ENCODE measurements at regions not wholly inside any gene's neighbourhood (a gene's known extent, or its start where the extent isn't known, plus 50 kb on each side); places are given as distances from the start of the nearest gene placed in this dataset.
"Not testable (repeated sequence)": the region's sequence is repeated elsewhere in the genome, so short reads cannot be mapped to it uniquely, and the experiment has no call there.

DNA sequence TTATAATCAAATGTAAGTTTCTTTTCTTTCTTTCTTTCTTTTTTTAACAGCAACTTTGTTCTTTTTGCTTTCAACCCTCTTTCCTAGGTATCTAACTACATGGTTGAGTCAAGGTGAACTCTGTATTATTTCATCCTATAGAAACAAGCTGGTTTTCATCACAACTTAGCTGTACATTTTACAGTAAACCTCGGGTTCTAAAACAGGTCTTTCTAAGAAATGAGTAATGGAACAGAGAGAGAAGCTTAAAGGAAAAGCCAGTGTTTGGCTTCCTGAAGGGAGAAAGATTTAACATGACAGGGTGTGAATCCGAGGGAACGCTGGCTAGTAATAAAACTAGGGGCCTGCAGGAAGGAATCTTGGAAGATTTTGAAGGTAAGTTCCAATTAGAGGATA is 143.4 kb upstream of the ITGB1 start:
- DNase-seq: no peak

DNA sequence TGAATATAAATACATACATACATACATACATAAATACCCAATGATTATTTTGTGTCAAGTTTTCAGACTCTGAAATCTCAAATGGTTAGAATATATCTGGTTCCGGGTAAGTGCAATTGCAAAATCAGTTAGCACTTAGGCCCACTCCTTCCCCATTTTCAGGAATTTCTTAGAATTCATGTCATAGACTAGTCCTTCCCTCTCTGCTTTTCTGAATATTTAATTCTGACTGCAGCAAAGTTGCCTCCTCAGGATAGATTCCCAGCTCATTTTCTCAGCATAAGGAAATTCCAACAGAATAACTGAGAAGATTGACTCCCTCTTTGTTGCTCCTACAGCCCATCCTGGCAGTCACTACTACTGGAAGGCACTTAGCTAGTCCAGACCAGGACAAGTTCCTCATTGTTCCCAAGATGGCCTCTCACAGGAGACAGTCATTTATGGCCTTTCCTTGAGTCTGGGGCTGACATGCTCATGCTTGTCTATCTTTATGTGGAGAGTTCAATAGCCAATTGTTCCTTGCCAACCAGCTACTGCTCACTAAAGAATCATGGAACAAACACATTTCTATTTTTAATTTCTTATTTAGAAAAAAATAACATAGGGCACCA is 142.9 kb upstream of the ITGB1 start:
- DNase-seq: peak; percentile 49 to 68

DNA sequence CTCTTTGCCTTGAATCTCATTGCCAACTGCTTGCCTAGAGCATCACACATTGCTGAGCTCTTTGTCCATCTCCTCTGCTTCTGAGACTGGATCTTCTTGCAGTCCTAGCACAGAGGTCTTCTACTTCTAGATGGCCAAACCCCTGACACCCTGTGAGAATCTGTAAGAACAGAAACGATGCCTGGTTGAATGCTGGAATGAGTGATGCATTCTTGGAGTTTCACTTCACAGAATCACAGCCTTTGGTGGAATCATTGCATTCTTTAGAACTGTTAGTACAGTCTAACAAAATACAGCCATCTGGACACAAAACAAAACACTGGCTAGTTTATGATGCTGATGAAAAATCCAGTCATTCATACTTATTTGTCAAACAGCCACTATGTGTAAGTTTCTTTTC is 141.7 kb upstream of the ITGB1 start:
- no peak for DNase-seq

DNA sequence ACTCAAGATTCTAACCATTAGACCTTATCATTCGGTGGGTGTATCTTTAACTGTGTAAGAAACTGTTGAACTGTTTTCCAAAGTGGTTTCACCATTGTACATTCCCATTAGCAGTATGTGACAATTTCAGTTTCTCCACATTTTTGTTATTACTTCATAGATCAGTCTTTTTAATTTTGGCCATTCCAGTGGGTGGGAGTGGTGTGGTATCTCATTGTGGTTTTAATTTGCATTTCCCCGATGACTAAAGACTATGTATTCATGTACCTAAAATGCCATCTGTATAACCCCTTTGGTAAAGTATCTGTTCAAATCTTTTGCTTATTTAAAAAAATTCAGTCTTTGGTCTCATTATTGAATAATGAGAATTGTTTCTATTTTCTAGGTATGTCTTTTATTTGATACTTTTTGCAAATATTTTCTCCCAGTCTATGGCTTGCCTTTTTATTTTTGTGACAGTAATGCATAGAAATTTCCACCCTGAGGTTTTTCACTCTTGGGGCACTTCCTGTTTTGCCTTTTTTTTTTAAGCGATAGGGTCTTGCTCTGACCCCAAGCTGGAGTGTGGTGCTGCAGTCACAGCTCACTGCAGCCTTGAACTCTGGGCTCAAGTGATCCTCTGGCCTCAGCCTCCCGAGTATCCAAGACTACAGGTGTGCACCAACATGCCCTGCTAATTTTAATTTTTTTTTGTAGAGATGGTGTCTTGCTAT is 141.1 kb upstream of the ITGB1 start:
- peak in 1 of 2 donors; percentile 36 for DNase-seq

DNA sequence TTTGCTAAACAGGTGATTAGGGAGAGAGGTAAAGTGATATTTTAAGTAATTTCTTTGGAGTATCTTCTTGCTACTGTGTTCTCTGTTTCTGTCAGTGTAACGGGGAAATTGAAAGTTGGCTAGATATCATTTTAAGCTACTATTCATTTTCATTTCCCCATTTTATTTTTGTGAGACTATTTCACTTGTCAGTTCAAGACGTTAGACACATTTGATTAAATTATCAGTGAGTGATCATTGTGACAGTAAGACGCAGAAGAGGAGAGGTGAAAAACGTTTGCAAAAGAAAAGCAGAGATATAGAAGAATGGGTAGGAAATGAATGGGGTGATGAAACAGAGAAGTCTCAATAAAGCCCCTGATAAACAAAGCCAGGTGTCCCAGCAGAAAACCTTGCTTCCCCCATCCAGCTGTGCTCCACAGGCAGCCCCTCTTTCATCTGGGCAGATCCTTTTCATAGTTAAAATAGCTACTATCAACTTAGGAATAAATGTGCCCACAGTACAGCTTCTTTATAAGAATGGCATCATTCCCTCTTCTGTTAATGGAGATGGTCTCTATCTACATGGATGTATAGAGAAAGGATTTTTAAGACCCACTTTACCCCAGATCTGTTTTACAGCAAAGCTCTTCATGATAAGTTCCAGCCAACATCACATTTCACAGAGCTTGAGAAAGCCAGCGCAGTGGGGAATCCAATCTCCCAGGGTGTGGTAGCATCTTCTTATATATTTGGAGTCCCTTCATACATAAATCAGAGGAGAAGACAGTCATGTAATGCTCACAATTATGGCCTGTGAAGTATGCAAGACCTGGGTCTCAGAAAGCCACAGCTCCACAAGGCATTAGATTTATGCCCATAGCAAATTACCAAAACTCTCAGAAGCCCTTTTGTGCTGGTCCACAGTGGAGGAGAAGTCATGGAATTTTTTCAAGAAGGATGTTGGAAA is 138.1 kb upstream of the ITGB1 start:
- DNase-seq: peak in 1 of 2 donors; percentile 10

DNA sequence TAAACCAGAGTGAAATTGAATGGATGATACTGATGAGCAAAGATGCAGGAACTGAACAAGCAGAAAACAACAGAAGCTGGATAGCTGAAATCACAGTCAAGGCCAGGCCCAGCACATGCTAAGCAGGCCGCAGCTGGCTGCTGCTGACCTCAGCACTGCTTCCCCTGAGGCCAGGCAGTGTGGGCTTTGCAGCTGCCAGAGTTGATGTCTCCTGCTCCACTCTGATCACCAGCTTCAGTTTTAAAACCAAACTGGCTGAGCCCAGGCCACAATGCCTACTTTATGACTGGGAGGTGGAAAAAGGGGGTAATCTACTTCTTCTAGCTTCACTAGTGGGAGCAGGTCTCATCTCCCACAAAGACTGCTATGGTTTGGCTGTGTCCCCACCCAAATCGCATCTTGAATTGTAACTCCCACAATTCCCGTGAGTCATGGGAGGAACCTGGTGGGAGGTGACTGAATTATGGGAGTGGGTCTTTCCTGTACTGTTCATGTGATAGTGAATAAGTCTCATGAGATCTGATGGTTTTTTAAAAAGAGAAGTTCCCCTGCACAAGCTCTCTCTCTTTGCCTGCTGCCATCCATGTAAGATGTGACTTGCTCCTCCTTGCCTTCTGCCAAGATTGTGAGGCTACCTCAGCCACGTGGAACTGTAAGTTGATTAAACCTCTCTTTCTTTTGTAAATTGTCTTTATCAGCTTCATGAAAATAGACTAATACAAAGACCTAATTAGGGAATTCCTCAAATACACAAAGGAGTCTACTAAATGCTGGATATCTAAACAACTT is 136.4 kb upstream of the ITGB1 start:
- DNase-seq: no peak

DNA sequence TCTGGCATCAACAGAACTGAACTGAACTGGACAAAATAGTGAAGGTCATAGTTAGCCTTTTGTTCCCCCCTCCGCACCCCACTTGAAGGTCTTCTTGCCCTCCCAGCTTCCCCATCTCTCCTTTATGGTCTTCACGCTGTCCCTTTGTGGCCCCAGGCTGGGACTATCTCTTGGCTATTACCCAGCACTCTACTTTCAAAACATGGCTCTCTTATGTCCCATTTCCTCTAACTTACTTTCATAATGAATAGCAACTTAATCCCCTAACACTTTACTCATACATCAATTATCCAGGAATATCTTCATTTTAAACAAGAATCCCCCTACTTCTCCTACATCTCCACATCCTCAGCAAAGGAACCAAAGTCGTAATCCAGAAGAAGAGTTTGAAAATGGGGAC is 135.3 kb upstream of the ITGB1 start:
- no peak for DNase-seq

DNA sequence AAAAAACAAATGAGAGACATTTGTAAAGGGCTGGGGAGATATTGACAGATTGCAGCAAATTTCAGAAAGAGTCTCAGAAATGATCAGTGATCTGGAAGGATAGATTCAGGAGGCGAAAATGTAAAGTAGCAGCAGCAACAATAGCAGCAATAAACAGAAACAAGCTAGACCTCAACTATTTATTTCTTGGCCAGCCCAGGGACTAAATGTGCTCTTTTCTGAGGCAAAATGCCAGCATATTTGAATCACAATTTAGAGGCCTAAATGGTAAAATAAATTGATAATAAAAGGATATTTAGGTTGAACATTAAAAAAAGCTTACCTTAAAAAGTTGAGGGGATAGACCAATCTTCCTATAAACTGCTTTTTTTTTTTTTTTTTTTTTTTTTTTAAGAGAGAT is 134.6 kb upstream of the ITGB1 start:
- no peak for DNase-seq

DNA sequence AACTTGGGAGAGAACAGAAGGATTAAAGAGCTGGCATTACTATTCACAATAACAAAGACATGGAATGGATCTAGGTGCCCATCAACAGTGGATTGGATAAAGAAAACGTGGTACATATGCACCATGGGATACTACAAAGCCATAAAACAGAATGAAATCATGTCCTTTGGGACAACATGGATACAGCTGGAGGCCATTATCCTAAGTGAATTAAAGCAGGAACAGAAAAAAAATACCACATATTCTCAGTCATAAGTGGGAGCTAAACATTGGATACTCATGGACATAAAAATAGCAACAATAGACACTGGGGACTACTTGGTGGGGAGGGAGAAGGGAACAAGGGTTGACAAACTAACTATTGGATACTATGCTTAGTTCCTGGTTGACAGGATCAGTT is 133.2 kb upstream of the ITGB1 start:
- DNase-seq: no peak

DNA sequence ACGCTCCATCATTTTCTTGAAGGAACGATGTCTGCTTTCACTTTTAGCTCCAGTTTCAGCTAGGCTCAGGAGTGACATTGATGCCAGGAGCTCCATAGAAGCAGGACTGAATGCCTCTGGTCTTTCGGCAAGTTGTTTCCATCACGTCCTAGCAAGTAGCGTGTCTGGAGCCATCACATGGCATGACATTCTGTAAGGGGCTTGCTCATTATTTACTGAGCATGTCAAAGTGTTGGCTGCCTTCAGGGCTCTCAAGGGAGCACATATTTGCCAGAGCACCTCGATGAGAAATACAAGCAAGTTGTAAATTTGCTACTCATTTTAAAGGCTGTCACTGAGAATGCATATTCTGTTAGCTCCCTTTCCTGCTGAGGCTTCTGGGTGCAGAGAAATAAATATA is 131.0 kb upstream of the ITGB1 start:
- DNase-seq: no peak

DNA sequence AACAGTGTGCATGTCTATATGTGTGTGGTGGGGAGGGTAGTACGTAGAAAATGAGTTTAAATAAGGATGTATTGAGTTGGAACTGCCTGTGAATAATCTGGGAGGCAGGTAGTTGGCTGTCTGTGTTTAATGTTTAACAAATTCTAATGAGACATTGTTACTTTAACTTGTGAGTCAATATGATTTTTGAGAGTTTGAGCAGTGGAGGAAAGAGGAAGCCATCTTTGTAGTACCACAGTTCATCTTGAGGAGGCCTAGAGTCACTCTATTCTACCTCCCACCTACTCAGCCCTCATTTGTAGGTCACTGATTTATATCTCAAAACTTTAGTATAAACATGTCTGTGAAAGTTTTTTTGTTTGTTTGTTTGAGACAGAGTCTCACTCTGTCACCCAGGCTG is 129.9 kb upstream of the ITGB1 start:
- no peak for DNase-seq

DNA sequence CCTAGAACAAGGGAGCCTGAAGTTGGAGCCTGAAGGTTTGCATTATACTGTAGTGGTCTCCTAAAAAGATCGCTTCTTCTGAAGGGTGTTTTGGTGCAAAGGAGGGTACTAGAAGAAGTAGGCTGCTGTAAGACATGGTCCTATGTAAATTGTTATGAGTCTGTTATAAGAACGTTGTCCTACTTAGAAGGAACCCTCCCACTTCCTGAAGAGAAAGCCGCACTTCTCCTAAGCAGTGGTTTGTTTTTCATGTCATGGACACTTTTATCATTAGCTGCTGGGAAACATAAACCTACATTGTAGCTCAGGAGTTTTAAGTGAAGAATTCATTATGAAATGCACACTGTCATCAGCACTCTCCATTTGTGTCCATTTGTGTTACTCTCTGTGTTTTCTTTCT is 129.1 kb upstream of the ITGB1 start:
- no peak for DNase-seq

DNA sequence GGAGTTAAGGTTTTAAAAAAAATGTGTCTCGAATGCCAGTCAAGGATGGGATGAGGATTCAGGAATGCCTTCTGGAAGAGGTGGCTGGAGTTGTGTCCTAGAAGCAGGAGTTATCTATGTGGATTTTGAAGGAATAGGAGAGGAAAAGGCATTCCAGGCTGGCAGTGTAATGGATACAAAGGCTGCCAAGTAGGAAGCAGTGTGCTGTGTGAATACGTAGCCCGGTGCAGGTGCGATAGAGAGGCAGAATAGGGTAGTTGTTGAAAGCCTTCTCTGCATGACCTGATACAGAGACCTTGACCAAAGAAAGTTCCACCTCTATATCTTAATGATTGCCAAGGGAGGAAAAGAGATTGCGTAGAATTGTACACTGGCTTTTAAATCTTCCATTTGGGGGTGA is 128.1 kb upstream of the ITGB1 start:
- no peak for DNase-seq

DNA sequence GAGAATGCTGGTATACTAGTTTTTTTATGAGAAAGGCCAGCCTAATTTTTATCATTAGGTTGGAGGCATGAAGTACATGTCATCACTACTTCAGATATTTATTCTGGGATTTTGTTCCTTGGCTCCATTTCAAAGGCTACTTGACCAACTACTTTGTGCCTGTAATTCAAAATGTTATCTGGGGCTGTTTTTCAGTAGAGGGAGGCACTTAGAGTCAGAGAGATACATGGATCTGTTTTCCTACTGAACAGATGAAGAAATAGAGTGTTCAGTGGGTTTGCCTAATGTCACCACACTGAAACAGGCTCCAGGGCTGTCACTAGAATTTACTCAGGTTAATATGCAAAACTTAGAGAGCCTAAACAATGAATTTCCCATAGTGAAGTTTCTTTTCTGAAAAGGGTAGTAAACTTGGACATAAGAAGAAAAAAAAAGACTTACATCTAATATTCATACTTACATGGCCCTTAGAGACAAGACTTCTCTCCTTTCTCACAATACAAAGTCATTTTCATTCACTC is 127.3 kb upstream of the ITGB1 start:
- DNase-seq: no peak

DNA sequence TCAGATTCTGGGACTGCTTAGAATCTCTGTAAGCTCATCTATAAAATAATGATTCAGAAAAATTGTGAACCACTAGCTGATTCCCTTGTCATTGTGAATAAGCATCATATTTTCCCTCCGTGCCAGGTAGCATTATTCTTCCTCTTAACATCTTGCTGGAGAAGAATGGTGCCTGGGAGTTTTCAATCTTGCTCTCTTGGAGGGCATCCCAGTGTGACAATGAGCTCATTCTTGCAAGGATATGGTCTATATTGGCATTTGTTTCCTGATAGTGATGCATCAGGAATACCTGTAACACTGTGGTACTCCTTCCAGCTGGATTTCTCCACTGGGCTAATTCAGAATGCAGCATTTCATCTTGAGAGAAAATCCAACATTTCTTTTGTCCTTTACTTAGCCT is 126.4 kb upstream of the ITGB1 start:
- DNase-seq: no peak

DNA sequence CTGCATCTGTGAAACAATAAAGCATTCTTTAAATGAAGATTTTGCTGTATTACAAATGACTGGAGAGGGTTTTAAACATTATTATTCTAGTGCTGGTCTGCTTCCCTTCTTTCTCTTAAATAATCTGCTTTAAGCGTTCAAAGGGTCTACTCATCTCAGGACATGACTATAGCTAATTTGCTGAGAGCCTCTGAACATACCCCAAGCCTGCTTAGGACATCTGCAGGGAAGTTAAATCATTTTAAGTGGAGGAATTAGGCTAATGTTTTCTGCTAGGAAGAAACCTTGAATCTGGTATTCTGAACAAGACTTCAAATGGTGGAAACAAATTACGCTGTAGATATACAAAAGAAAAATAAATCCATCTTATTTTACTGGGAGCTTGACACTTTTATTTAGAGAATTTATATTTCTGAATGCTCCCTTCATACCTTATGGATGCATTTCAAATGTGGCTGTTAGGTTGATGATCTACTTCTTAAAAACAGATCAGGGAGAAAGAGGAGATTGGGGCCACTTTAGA is 124.4 kb upstream of the ITGB1 start:
- DNase-seq: no peak

DNA sequence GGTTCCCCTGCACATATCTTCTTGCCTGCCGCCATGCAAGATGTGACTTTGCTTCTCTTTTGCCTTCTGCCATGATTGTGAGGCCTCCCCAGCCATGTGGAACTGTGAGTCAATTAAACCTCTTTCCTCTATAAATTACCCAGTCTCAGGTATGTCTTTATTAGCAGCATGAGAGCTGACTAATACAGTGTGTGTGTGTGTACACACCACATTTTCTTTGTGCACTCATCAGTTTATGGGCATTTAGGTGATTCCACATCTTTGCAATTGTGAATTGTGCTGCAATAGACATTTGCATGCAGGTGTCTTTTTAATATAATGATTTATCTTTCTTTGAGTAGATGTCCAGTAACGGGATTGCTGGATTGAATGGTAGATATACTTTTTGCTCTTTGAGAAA is 122.4 kb upstream of the ITGB1 start:
- not testable (repeated sequence) for DNase-seq

DNA sequence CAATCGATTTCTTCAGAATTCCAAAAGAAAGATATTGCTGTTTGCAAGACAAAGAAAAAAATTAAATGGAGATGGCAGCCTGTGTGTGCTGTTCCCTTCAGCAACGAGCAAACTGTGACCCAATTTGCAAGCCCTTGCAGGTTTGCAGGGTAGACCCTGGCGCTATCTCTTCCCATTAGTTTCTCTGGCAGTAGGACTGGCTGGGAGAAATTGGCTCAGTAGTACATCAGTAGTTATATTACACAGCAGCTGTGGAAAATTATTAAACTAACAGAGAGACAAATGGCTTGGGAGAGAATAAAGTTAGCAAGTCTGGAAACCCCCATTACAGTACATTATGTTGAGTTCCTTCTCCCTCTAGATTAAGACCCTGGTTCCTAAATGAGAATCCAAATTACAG is 116.4 kb upstream of the ITGB1 start:
- DNase-seq: no peak

DNA sequence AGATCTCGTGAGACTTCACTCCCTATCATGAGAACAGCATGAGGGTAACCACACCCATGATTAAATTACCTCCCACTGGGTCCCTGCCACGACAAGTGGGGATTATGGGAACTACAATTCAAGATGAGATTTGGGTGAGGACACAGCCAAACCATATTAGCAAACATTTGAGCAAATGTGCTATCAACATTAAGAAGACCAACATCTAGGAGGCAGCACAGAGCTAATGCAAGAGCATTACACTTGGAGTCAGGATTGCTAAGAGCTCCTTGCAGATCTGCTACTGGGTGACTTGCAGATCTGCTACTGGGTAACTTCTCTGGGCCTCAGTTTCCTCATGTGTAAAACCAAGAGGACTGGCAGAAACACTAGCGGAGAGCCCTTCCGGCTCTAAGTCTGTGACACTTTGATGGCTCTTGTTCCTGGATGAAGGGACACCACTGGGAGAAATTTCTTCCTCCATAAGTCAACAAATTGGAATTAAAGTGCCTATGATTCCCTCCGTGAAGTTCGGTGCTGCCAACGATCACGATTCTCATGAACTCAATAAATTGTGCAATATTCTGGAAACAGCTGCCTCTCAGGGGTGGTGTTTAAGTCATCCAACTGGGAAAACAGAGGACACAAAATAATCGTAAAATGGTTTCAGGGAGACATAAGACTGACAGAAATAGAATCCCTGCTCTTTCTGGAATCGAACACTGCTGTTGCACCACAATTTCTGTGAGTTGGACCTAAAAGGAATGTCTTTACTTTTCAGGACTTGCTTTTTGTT is 115.8 kb upstream of the ITGB1 start:
- DNase-seq: peak in 1 of 2 donors; percentile 9

DNA sequence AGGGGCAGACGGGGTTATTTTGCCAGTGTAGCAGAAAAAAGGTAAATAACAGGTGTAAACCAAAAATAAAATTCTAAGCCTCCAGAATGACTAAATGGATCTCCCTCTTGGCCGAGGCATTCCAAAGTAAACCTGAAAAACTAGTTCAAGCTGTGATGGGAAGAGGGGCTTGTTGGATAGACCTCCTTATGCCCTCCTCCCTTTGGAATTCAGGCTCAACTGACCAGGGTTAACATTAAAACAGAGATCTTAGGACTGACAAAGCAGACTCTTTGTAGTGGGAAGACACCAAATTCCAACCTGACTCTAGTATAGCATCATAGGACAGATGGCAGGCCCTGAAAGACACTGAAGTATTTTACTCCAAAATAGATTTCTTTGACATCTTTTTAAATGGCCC is 113.8 kb upstream of the ITGB1 start:
- DNase-seq: no peak

DNA sequence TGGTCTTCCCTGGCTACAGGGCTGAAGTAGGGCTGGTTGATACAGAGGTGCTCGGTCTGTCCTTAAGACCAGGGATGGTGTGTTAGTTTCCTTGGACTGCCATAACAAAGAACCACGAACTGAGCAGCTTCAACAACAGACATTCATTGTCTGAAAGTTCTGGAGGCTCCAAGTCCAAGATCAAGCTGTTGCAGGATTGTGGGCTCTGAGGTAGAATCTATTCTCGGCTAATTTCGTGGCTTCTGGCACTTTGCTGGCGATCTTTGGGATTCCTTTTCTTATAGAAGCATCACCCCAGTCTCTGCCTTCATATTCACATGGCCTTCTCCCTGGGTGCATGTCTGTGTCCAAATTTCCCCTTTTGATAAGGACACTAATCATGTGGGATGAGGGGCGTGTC is 112.1 kb upstream of the ITGB1 start:
- DNase-seq: no peak

DNA sequence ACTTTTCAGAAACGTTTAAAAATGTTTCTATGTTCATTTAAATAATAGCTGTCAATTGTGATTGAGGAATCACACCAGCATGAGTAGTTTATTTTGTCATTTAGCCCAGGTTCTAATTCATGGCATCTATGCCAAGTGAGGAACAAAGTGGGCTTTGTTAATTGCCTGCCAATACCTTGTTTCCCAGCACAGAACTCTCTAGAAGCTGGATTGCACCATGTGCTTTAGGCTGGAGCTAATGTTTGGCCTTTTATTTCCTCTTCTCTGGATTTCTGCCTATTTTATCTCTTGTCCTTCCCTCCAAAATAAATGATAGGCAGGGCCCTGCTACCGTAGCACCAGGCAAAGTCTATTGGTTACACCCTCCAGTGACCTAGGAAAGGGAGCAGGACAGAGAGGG is 109.9 kb upstream of the ITGB1 start:
- no peak for DNase-seq

Data from inflammatory macrophage (primary cell).